Esophagus muscularis mucosa (tissue), 4 donors: ENCODE measurements at regions not wholly inside any gene's neighbourhood (a gene's known extent, or its start where the extent isn't known, plus 50 kb on each side); places are given as distances from the start of the nearest gene placed in this dataset.

Source experiments
- CTCF ChIP-seq, 3 experiments: fragments of 200-600 bp in 2 of 3; fragments of 450-650 bp in 1 of 3; sonication (generic) in 2 of 3; IDR thresholded peaks; one replicate each; pipeline ENCODE4 v1.5.1; 2017 to 2019; ENCODE audit warnings: antibody characterized with exemption in 3 of 3, mild to moderate bottlenecking in 2 of 3, moderate library complexity in 1 of 3
- EP300 ChIP-seq: sonication (generic); formaldehyde crosslinking; IDR thresholded peaks from one replicate; pipeline ENCODE4 v1.6.1; 2017; ENCODE audit warnings: antibody characterized with exemption
- POLR2A ChIP-seq: fragments of 450-650 bp; IDR thresholded peaks from one replicate; pipeline ENCODE4 v1.6.1; 2017; ENCODE audit warnings: antibody characterized with exemption, moderate library complexity, mild to moderate bottlenecking, low read depth

- TF ChIP-seq CTCF (IDR thresholded peaks at IDR 0.05) (no peak), POLR2A (no peak), EP300 (no peak)
Observed at GRCh38 chr10:62648921-62649320, 155.6 kb upstream of the ADO start.
